Memory B cell (primary cell): ENCODE measurements at regions not wholly inside any gene's neighbourhood (a gene's known extent, or its start where the extent isn't known, plus 50 kb on each side); places are given as distances from the start of the nearest gene placed in this dataset.

Experiments
- ATAC-seq: fragments of 150-1000 bp; cut with Tn5 transposase; 2 replicates; pipeline ENCODE4 v1.10.0; 2021; ENCODE audit warnings: low read depth, mild to moderate bottlenecking, moderate library complexity
- DNase-seq, 2 donors: peaks; one replicate each; pipeline ENCODE4 v3.0.0; 2022; ENCODE audit warnings: low spot score in 2 of 2
- H3K27ac Mint-ChIP-seq: one replicate; pipeline ENCODE4 v1.8.0; 2022; ENCODE audit warnings: mild to moderate bottlenecking, moderate library complexity, mixed read lengths
- H3K27me3 Mint-ChIP-seq: one replicate; pipeline ENCODE4 v1.8.0; 2022; ENCODE audit warnings: mixed read lengths
- H3K36me3 Mint-ChIP-seq: one replicate; pipeline ENCODE4 v1.8.0; 2022; ENCODE audit warnings: mild to moderate bottlenecking, mixed read lengths
- H3K4me1 Mint-ChIP-seq: one replicate; pipeline ENCODE4 v1.8.0; 2022; ENCODE audit warnings: mixed read lengths
- H3K4me3 Mint-ChIP-seq: one replicate; pipeline ENCODE4 v1.8.0; 2022; ENCODE audit warnings: mild to moderate bottlenecking, moderate library complexity, mixed read lengths
- H3K9me3 Mint-ChIP-seq: one replicate; pipeline ENCODE4 v1.8.0; 2022; ENCODE audit warnings: mixed read lengths

DNA sequence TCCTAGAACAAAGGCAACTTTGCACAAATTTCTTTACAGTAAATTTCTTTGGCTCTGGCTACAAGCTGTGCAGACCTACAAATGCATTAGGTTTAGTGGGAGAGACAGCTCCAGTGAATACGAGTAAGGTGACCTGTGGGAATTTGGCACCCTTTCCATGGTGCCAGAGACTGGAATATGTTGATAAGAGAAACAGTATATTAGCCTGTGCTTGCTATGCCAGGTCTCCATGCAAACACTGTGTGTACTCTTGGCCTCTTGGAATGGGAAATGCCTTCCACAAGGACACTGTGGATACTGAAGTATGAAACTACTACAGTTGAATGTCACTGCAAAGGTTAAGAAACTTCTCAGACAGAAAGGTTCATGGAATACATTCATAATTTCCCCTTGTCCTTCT, 458.5 kb downstream of the IRX1 start:
- Mint-ChIP-seq H3K36me3 (no peaks in the 10 kb centered on the region), H3K4me3 (no peak overlapping the region), H3K27me3 (no peaks in the 10 kb centered on the region), H3K27ac (no peak overlapping the region), H3K4me1 (no peaks in the 10 kb centered on the region), H3K9me3 (peaks cover 3% of the 10 kb centered on the region)
- DNase-seq (no peak), ATAC-seq (no peak)

- Mint-ChIP-seq H3K27me3 (no peaks in the 10 kb centered on the region), H3K4me1 (no peaks in the 10 kb centered on the region), H3K27ac (no peak overlapping the region), H3K36me3 (no peaks in the 10 kb centered on the region), H3K4me3 (no peak overlapping the region), H3K9me3 (peaks cover 1% of the 10 kb centered on the region)
- DNase-seq, result no peak
- no peak for ATAC-seq
Measured at GRCh38 chr5:4058899-4059298, 463.3 kb downstream of the IRX1 start.

GRCh38 chr5:4065472-4066320, 470.1 kb downstream of the IRX1 start:
- no peaks in the 10 kb centered on the region for H3K27me3 Mint-ChIP-seq
- H3K9me3 Mint-ChIP-seq, result peaks cover 1% of the 10 kb centered on the region

DNA sequence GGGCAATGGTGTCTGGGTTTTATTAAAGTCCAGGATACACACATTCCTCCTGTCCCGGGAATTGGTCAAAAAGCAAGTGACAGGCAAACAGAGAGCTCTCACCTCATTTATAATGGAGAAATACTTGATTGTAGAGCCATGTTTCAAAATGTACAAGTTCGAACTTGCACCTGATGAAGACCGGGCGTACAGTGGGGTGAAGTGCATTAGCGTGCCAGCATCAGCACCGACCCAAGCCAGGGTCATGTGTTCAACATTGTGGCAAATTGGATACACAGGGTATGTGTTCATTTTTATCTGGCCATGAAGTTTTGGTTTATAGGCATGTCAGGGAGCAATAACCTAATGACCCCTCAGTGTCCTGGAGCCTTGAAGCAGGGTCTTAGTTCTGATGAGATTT, 472.5 kb downstream of the IRX1 start:
- Mint-ChIP-seq H3K36me3 (no peaks in the 10 kb centered on the region), H3K4me3 (no peak overlapping the region), H3K27me3 (no peaks in the 10 kb centered on the region), H3K9me3 (peaks cover 1% of the 10 kb centered on the region), H3K27ac (no peak overlapping the region), H3K4me1 (no peaks in the 10 kb centered on the region)
- DNase-seq, result no peak
- ATAC-seq, result no peak

More at GRCh38 chr5:4065472-4066320, 470.1 kb downstream of the IRX1 start:
- DNase-seq, result no peak
- Mint-ChIP-seq H3K4me3 (no peak overlapping the region), H3K36me3 (no peaks in the 10 kb centered on the region), H3K27ac (no peak overlapping the region), H3K4me1 (no peaks in the 10 kb centered on the region)
- ATAC-seq, result no peak

DNA sequence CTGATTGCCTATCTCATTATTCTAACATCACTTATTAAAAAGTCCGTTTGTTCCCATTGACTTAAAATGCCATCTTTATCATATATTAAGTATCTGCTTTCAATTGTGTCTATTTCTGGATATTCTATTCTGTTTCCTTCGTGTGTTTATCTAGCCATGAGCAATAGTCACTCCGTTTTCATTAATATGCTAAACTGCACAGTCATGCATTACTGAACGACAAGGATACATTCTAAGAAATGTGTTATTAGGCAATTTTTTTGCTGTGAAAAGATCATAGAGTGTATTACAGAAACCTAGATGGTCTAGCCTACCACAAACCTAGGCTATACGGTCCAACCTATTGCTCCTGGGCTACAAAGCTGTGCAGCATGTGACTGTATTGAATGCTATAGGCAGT, 482.9 kb downstream of the IRX1 start:
- Mint-ChIP-seq H3K36me3 (no peaks in the 10 kb centered on the region), H3K27ac (no peak overlapping the region), H3K4me1 (no peaks in the 10 kb centered on the region), H3K9me3 (peaks cover 9% of the 10 kb centered on the region), H3K27me3 (no peaks in the 10 kb centered on the region), H3K4me3 (no peak overlapping the region)
- DNase-seq (no peak), ATAC-seq (no peak)

DNA sequence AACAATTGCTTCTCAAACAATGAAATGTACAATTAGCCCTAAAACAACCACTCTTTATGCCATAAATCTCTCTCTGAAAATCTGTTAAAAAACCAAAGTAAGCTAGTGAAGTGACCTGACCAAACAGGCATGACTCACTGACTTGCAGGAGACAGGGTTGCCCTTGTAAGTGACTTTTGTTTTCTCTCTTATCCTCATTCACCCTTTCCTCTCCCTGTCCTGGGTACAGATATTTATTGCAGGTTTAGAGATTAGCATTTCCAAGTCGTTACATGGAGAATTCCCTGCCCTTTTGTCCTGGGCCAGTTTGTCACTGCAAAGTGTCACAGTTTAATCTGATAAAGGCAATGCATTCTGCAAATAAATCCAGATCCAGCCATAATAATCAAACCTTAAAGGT, 484.2 kb downstream of the IRX1 start:
- Mint-ChIP-seq H3K4me1 (no peaks in the 10 kb centered on the region), H3K27me3 (no peaks in the 10 kb centered on the region), H3K4me3 (no peak overlapping the region), H3K27ac (no peak overlapping the region), H3K36me3 (no peaks in the 10 kb centered on the region), H3K9me3 (peaks cover 7% of the 10 kb centered on the region)
- DNase-seq (no peak), ATAC-seq (no peak)

DNA sequence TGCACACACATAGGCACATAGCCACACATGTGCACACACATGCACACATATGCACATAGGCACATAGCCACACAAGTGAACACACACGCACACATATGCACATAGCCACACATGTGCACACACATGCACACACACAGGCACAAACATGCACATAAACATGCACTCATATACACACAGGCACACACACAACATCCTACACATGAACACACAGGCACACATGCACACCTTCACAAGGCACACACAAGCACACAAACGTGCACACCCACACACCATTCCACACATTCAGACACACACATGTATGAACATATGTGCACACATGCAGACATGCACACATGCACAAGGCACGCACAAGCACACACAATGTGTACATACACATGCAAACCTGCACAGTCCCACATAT, 484.7 kb downstream of the IRX1 start:
- DNase-seq (no peak), ATAC-seq (no peak)
- Mint-ChIP-seq H3K27ac (no peak overlapping the region), H3K27me3 (no peaks in the 10 kb centered on the region), H3K4me3 (no peak overlapping the region), H3K9me3 (peaks cover 5% of the 10 kb centered on the region), H3K36me3 (no peaks in the 10 kb centered on the region), H3K4me1 (no peaks in the 10 kb centered on the region)

GRCh38 chr5:4081059-4081458, 485.4 kb downstream of the IRX1 start:
- peaks cover 3% of the 10 kb centered on the region for H3K9me3 Mint-ChIP-seq
- DNase-seq (no peak), ATAC-seq (no peak)
- H3K27me3 Mint-ChIP-seq, result no peaks in the 10 kb centered on the region
- H3K36me3 Mint-ChIP-seq, result no peaks in the 10 kb centered on the region
- no peak overlapping the region for H3K4me3 Mint-ChIP-seq
- H3K27ac Mint-ChIP-seq, result no peak overlapping the region
- no peaks in the 10 kb centered on the region for H3K4me1 Mint-ChIP-seq

DNA sequence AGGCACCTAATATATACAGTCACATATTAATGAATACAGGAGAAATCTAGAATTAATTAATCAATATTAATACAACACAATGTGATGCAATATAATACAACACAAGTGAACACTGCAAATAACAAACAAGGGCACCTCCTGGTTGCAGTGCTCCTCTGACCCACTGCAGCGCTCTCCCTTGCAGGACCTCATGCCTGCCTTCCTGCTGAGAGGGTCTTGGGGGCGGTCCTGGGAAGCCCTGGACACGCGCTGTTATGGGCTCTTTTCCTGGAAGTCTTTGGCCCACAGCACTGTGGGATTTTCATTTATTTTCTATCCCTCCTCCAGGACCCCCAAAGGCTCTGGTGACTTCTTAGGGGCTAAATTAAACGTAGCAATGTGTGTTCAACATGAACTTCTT, 485.8 kb downstream of the IRX1 start:
- peaks cover 3% of the 10 kb centered on the region for H3K9me3 Mint-ChIP-seq
- H3K4me1 Mint-ChIP-seq, result no peaks in the 10 kb centered on the region
- H3K27ac Mint-ChIP-seq, result no peak overlapping the region
- H3K27me3 Mint-ChIP-seq, result no peaks in the 10 kb centered on the region
- no peak for DNase-seq
- no peak for ATAC-seq
- H3K36me3 Mint-ChIP-seq, result no peaks in the 10 kb centered on the region
- no peak overlapping the region for H3K4me3 Mint-ChIP-seq

DNA sequence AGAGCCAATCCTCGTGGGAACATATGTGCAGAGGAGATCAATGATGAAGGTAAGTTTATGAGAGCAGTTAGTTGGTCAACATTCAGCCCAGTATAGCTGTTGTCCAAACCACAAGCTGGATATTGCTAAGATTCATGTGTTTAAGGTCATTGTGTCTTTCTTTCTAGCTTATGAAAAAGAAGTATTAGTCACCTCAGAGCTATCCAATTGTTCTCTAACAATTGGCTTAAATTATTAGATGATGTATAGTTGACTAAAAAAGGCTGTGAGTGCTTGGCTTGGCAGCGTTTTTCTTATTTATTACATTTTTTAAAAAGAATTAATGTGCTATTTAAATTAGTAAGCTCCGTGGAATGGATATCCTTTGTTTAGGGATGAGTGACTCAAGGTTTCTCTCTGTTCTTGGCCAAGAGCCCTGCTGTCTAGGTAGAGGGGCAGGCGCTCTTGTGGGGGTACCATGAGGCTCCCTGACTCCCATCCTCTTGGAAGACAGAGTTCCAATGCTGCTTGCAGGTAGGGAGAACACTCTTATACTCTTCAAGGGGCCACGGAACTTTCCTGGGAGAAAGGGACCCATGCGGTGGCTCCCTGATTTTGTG, 487.4 kb downstream of the IRX1 start:
- Mint-ChIP-seq H3K9me3 (peaks cover 3% of the 10 kb centered on the region), H3K27ac (no peak overlapping the region), H3K27me3 (no peaks in the 10 kb centered on the region), H3K36me3 (no peaks in the 10 kb centered on the region), H3K4me1 (no peaks in the 10 kb centered on the region), H3K4me3 (no peak overlapping the region)
- DNase-seq (no peak), ATAC-seq (no peak)

GRCh38 chr5:4083591-4084337, 488.1 kb downstream of the IRX1 start:
- ATAC-seq (no peak), DNase-seq (no peak)
- Mint-ChIP-seq H3K9me3 (peaks cover 3% of the 10 kb centered on the region), H3K27me3 (no peaks in the 10 kb centered on the region), H3K27ac (no peak overlapping the region), H3K4me1 (no peaks in the 10 kb centered on the region), H3K4me3 (no peak overlapping the region), H3K36me3 (no peaks in the 10 kb centered on the region)

- Mint-ChIP-seq H3K27ac (no peak overlapping the region), H3K27me3 (no peaks in the 10 kb centered on the region), H3K4me1 (no peaks in the 10 kb centered on the region), H3K4me3 (no peak overlapping the region), H3K9me3 (peaks cover 1% of the 10 kb centered on the region), H3K36me3 (no peaks in the 10 kb centered on the region)
- ATAC-seq (no peak), DNase-seq (no peak)
Measured at GRCh38 chr5:4086081-4086480, 490.4 kb downstream of the IRX1 start.

DNA sequence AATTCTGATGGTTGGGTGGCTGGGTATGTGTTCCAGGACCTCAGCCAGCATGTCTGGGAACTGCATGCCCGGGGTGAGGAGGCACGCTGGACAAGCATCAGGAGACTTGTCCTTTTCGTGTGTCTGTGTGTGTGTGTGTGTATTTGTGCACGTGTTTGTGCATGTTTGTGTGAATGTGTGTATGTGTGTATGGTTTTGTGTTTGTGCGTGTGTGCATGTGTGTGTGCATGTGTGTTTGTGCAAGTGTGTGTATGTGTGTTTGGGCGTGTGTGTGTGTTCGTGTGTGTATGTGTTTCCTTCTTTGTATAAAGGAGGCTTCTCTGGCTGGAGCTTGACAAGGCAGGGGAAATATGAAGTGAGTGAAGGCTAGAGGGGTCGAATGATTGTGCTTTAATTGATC, 491.5 kb downstream of the IRX1 start:
- Mint-ChIP-seq H3K4me1 (no peaks in the 10 kb centered on the region), H3K36me3 (no peaks in the 10 kb centered on the region), H3K9me3 (peaks cover 1% of the 10 kb centered on the region), H3K27me3 (no peaks in the 10 kb centered on the region), H3K4me3 (no peak overlapping the region), H3K27ac (no peak overlapping the region)
- no peak for ATAC-seq
- DNase-seq, result no peak

DNA sequence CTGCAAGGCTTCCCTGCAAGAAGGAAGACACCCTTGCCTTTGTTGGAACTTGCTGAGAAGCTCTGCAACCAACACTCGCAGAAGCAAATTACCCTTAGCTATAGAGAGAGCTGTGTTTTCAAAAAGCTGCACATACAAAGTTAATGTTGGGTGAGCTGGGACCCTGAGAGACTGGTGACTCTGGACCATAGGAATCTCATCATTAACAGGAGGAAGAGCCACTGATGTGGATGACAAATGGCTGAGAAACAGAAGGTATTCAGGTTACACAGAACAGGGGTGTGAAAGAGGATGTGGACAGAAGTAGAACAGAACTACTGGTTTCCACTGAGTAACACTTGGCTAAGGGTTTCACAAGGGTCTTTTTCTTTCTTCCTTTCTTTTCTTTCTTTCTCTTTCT, 493.5 kb downstream of the IRX1 start:
- Mint-ChIP-seq H3K4me1 (no peaks in the 10 kb centered on the region), H3K27ac (no peak overlapping the region), H3K4me3 (no peak overlapping the region), H3K9me3 (peaks cover 1% of the 10 kb centered on the region), H3K36me3 (no peaks in the 10 kb centered on the region), H3K27me3 (no peaks in the 10 kb centered on the region)
- ATAC-seq (no peak), DNase-seq (no peak)
